ENCODE measurements at regions not wholly inside any gene's neighbourhood (a gene's known extent, or its start where the extent isn't known, plus 50 kb on each side); places are given as distances from the start of the nearest gene placed in this dataset.

DNA sequence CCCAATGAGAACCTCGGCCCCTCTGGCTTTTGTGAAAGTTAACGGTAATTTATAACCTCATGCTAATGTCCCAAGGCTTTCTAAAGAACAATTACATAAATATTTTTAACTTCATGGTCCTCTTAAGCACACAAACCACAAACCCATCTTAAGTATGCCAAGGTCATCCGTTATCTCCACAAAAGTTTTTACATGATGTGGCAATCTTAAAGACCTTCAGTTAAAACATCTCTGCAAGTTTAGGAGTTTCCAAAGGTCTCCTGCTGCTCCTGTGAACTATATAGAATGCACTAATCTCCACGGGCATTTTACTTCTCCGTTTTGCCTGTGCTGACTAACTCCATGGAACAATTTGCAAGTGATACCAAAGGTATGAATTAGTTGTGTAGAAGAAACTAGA lies 228.2 kb downstream of the TLE1 start:
- Histone ChIP-seq H3F3A (ENCODE audit: insufficient read depth, low read length) (no peaks in the 10 kb centered on the region), H3K79me2 (ENCODE audit: low read length) (no peaks in the 10 kb centered on the region), H3K9ac (ENCODE audit: low read length) (no peak overlapping the region), H3K27ac (ENCODE audit: low read length) (no peak overlapping the region), H3K9me3 (replicated peaks; ENCODE audit: insufficient read depth, low read length) (no peaks in the 10 kb centered on the region), H3K4me2 (ENCODE audit: low read depth, low read length) (no peak overlapping the region), H3K4me3 (ENCODE audit: low read length) (no peak overlapping the region), H4K20me1 (ENCODE audit: insufficient read depth, low read length) (no peaks in the 10 kb centered on the region), H3K27me3 (replicated peaks; ENCODE audit: insufficient read depth, low read length) (no peaks in the 10 kb centered on the region), H2AFZ (ENCODE audit: low read length) (no peak overlapping the region), H3K36me3 (replicated peaks; ENCODE audit: insufficient read depth, low read length) (no peaks in the 10 kb centered on the region), H3K9me2 (replicated peaks; ENCODE audit: insufficient read depth, low read length) (no peaks in the 10 kb centered on the region), H3K4me1 (ENCODE audit: low read length) (no peaks in the 10 kb centered on the region)
- no peak for TF ChIP-seq EZH2 (optimal IDR thresholded peaks at IDR 0.05; ENCODE audit: low read depth, low read length)
- TF ChIP-seq EZH2phosphoT487 (IDR thresholded peaks at IDR 0.05; ENCODE audit: low read length): no peak
- TF ChIP-seq, protein P1, sequence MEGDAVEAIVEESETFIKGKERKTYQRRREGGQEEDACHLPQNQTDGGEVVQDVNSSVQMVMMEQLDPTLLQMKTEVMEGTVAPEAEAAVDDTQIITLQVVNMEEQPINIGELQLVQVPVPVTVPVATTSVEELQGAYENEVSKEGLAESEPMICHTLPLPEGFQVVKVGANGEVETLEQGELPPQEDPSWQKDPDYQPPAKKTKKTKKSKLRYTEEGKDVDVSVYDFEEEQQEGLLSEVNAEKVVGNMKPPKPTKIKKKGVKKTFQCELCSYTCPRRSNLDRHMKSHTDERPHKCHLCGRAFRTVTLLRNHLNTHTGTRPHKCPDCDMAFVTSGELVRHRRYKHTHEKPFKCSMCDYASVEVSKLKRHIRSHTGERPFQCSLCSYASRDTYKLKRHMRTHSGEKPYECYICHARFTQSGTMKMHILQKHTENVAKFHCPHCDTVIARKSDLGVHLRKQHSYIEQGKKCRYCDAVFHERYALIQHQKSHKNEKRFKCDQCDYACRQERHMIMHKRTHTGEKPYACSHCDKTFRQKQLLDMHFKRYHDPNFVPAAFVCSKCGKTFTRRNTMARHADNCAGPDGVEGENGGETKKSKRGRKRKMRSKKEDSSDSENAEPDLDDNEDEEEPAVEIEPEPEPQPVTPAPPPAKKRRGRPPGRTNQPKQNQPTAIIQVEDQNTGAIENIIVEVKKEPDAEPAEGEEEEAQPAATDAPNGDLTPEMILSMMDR (IDR thresholded peaks at IDR 0.05; ENCODE audit: low read length): no peak
- no peak for DNase-seq

DNA sequence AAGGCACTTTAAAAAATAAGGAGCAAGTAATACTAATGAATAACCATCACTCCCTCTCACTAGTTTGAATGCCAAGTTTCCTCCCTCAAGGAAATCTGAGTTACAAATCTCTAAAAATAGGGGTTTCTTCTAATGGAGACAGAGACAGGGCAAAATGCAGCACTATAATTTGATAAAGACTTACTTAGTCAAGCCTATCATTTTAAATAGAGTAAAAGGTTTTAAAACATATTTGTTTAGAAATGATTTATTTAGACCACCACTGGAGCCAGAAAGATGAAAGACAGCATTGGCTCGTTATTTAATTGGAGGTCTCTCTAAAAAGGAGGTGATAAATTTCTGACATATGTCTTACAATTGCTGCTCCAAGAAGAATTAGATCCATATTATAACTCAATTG lies 228.7 kb downstream of the TLE1 start:
- no peak for DNase-seq
- Histone ChIP-seq H3K4me3 (ENCODE audit: low read length) (no peak overlapping the region), H3K9me3 (replicated peaks; ENCODE audit: insufficient read depth, low read length) (no peaks in the 10 kb centered on the region), H3K4me1 (ENCODE audit: low read length) (no peaks in the 10 kb centered on the region), H3K36me3 (replicated peaks; ENCODE audit: insufficient read depth, low read length) (no peaks in the 10 kb centered on the region), H3F3A (ENCODE audit: insufficient read depth, low read length) (no peaks in the 10 kb centered on the region), H4K20me1 (ENCODE audit: insufficient read depth, low read length) (no peaks in the 10 kb centered on the region), H3K4me2 (ENCODE audit: low read depth, low read length) (no peak overlapping the region), H3K9me2 (replicated peaks; ENCODE audit: insufficient read depth, low read length) (no peaks in the 10 kb centered on the region), H3K27ac (ENCODE audit: low read length) (no peak overlapping the region), H2AFZ (ENCODE audit: low read length) (no peak overlapping the region), H3K9ac (ENCODE audit: low read length) (no peak overlapping the region), H3K27me3 (replicated peaks; ENCODE audit: insufficient read depth, low read length) (no peaks in the 10 kb centered on the region), H3K79me2 (ENCODE audit: low read length) (no peaks in the 10 kb centered on the region)
- no peak for TF ChIP-seq EZH2phosphoT487 (IDR thresholded peaks at IDR 0.05; ENCODE audit: low read length)
- TF ChIP-seq, protein P1 (IDR thresholded peaks at IDR 0.05; ENCODE audit: low read length): no peak
- no peak for TF ChIP-seq EZH2 (optimal IDR thresholded peaks at IDR 0.05; ENCODE audit: low read depth, low read length)

DNA sequence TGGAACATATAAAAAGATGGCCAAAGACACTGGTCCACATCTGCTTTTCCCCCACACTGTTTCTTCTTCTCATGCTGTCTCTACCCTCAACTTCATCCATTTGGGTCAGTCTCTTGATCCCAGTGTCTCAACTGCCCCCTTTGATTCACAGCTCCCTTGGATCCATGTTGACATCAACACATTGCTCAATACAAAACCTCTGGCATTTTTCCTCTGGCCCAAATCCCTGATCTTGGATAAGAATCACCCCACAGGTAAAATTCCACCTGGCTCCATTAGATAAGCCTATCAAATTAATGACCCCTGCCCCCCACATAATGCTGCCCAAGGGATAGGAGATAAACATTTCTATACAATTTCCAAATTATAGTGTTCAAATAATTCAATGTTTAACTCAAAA lies 229.8 kb downstream of the TLE1 start:
- Histone ChIP-seq H3F3A (ENCODE audit: insufficient read depth, low read length) (no peaks in the 10 kb centered on the region), H3K4me1 (ENCODE audit: low read length) (no peaks in the 10 kb centered on the region), H3K36me3 (replicated peaks; ENCODE audit: insufficient read depth, low read length) (no peaks in the 10 kb centered on the region), H3K4me2 (ENCODE audit: low read depth, low read length) (no peak overlapping the region), H2AFZ (ENCODE audit: low read length) (no peak overlapping the region), H4K20me1 (ENCODE audit: insufficient read depth, low read length) (no peaks in the 10 kb centered on the region), H3K4me3 (ENCODE audit: low read length) (no peak overlapping the region), H3K9me2 (replicated peaks; ENCODE audit: insufficient read depth, low read length) (no peaks in the 10 kb centered on the region), H3K9ac (ENCODE audit: low read length) (no peak overlapping the region), H3K79me2 (ENCODE audit: low read length) (no peaks in the 10 kb centered on the region), H3K27ac (ENCODE audit: low read length) (no peak overlapping the region), H3K27me3 (replicated peaks; ENCODE audit: insufficient read depth, low read length) (no peaks in the 10 kb centered on the region), H3K9me3 (replicated peaks; ENCODE audit: insufficient read depth, low read length) (no peaks in the 10 kb centered on the region)
- DNase-seq: no peak
- no peak for TF ChIP-seq EZH2phosphoT487 (IDR thresholded peaks at IDR 0.05; ENCODE audit: low read length)
- TF ChIP-seq, protein P1 (IDR thresholded peaks at IDR 0.05; ENCODE audit: low read length): no peak
- TF ChIP-seq EZH2 (optimal IDR thresholded peaks at IDR 0.05; ENCODE audit: low read depth, low read length): no peak
